MG63 (cell line): ENCODE measurements at regions not wholly inside any gene's neighbourhood (a gene's known extent, or its start where the extent isn't known, plus 50 kb on each side); places are given as distances from the start of the nearest gene placed in this dataset.

Experiments
- DNase-seq: peaks from one replicate; pipeline ENCODE4 v3.0.0-alpha.2; 2020
- H3K27me3 ChIP-seq: fragments of 250-450 bp; sonication (Bioruptor Pico); 2 replicates; pipeline ENCODE4 v1.5.1; 2020; ENCODE audit warnings: mild to moderate bottlenecking, moderate library complexity
- H3K36me3 ChIP-seq: fragments of 250-450 bp; sonication (Bioruptor Pico); 2 replicates; pipeline ENCODE4 v1.5.1; 2020; ENCODE audit warnings: mild to moderate bottlenecking, moderate library complexity
- H3K4me3 ChIP-seq: fragments of 250-450 bp; sonication (Bioruptor Pico); 2 replicates; pipeline ENCODE4 v1.5.1; 2020; ENCODE audit warnings: mild to moderate bottlenecking, moderate library complexity
- H3K9me3 ChIP-seq: fragments of 250-450 bp; sonication (Bioruptor Pico); 2 replicates; pipeline ENCODE4 v1.5.1; 2020; ENCODE audit warnings: mild to moderate bottlenecking, moderate library complexity

DNA sequence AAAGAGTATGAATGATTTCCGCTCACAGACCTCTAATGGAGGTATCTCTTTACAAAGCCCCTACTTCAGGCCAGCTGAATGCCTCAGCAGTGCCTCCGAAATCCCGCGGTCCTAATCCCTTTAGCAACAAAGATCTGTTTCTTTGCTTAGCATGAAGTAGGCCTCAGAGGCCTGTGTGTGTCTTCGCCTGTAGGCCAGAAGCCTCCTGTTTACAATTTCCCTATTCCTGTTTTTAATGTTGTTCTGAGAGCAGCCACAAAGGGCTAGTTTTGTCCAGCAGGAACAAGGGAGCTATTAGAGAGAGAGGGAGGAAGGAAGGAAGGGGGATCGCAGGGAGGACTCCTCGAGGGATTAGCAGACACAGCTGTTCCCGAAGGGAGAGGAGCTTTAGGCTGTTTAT, 166.4 kb upstream of the SPRY4 start:
- no peak for DNase-seq
- Histone ChIP-seq H3K27me3 (no peaks in the 10 kb centered on the region), H3K4me3 (no peak overlapping the region), H3K9me3 (no peaks in the 10 kb centered on the region), H3K36me3 (no peaks in the 10 kb centered on the region)

DNA sequence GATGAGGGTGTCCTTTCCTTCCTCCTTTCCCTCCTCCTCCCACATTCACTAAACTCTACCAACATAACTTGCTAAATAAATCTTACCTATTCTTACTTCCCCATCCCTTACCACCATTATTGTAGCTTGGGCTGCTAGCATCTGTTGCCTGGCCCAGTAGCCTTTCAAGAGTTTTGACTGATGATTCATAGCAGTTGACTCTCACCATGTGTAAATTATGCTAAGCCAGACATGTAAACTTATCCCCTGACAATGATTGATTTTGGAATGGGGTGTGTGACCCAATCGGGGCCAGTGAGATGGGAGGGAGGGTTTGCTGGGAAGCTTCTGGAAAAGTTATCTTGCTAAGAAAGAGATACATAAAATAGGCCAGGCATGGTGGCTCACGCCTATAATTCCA, 161.8 kb upstream of the SPRY4 start:
- Histone ChIP-seq H3K27me3 (no peaks in the 10 kb centered on the region), H3K36me3 (no peaks in the 10 kb centered on the region), H3K4me3 (no peak overlapping the region), H3K9me3 (peaks cover 6% of the 10 kb centered on the region; the same call in 1 of the 2 replicates)
- peak; percentile 32 for DNase-seq

DNA sequence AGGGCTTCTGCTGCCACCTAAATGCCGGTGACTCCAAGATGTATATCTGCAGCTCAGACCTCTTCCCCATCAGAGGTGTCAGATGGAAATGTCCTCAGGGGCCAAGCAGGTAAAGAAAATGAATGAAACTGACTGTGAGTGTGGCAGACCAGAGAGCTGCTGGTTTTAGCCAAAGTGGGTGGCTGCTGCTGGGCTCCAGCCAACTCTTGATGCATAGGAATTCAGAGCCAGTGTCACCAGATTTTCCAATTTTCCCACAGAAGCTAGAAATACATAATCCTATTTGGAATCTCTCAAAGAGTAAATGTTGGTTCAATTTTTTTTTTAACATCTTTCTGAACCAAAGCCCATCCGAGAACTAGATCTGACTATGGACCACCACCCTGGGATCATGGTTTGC, 161.2 kb upstream of the SPRY4 start:
- Histone ChIP-seq H3K4me3 (no peak overlapping the region), H3K27me3 (no peaks in the 10 kb centered on the region), H3K36me3 (no peaks in the 10 kb centered on the region), H3K9me3 (peaks cover 6% of the 10 kb centered on the region; the same call in 1 of the 2 replicates)
- DNase-seq: peak; percentile 26

DNA sequence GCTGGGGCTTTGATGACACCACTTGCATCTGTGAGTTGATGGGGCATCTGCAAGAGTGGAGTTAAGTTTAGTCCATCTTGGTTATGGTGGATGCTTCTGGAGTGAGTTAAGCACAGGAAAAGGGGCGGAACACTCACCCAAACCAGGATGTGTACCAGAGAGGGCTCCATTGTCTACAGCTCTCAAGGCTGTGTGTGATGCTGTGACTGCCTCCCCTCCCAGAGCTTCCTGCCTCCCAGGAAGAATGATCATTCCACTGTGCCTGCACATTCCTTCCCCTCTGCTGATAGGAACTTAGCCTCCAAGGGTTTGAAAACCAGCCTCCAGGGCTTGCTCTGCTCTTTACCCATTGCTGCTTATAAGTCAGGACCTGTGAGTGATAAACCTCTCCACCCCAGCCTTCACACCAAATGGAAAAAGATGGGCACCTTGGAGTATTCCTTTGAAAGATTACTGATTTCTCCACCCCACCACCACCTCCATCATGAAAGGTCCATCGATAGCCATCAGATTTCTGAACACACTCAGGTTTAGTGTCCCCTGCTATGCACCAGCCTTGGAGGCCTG, 160.1 kb upstream of the SPRY4 start:
- H3K36me3 ChIP-seq: no peaks in the 10 kb centered on the region
- no peak overlapping the region for H3K4me3 ChIP-seq
- no peak for DNase-seq
- peaks cover 6% of the 10 kb centered on the region; the same call in 1 of the 2 replicates for H3K9me3 ChIP-seq
- H3K27me3 ChIP-seq: no peaks in the 10 kb centered on the region

DNA sequence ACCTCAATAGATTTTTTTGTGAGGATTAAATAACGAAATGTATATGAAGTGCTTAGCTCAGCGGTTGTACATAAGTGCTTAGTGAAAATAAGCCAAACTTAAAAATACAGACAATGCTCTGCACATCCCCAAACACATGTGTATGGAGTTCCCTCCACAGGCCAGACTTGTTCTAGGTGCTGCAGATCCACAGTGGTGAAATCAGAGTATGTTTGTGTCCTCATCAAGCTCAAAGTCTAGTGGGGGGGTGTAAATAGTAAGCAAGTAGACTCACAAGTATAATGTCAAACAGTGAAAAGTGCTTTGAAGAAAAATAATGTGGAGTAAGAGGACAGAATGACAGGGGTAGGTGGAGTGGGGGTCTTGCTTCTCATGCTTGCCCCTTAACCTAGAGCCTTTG, 157.4 kb upstream of the SPRY4 start:
- Histone ChIP-seq H3K4me3 (no peak overlapping the region), H3K36me3 (no peaks in the 10 kb centered on the region), H3K27me3 (no peaks in the 10 kb centered on the region), H3K9me3 (peaks cover 6% of the 10 kb centered on the region; the same call in 1 of the 2 replicates)
- DNase-seq: no peak

DNA sequence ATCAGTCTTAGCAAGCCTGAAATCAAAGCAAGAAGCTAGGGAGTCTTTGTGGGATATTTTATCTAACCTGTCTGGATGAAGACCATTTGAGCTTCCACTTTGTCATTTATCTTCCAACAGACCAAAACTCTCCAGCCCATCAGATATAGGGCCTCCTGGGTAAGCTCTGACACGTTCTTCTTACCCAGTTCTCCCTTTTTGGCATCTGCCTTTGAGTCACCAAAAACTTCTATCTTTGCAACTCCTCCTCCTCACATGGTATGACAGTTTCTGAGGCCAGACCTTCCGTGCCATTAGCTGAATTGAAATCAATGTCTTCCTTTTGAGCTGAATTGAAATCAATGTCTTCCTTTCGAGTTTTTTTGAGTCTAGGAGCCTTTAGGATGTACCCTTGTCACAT, 156.6 kb upstream of the SPRY4 start:
- Histone ChIP-seq H3K27me3 (no peaks in the 10 kb centered on the region), H3K36me3 (no peaks in the 10 kb centered on the region), H3K4me3 (no peak overlapping the region), H3K9me3 (peaks cover 6% of the 10 kb centered on the region; the same call in 1 of the 2 replicates)
- DNase-seq: no peak

DNA sequence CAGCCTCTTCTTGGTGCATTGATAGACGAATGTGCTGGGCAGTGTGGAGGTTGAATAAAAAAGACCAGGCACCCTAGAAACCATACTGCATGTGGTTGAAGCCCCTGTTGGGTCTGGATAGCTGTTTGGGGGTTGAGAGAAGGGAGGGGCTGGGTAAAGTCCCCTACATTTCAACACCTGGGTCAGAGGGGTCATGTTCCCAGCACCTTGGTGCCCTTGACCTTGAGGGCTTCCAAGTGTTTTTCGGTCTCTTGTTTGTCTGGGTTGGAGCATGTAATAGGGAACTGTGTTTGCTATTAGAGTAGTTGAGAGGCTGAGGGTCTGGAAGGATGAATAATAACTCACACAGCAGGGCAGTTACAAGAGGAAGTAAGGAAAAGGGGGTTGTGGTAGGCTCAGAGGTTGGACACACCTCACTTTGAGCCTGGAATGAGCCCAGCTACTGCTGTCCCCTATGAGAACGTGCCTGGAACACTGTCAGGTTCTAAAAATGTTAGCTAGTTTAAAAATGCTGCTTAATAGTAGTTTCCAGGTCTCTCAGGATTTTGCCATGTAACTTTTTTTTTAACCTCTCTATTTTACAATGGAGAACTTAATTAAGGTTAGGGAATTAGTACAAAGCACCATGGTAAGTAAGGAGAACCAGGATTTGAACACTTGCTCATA, 155.2 kb upstream of the SPRY4 start:
- no peak for DNase-seq
- peaks cover 2% of the 10 kb centered on the region; the same call in 1 of the 2 replicates for H3K9me3 ChIP-seq
- no peak overlapping the region for H3K4me3 ChIP-seq
- H3K27me3 ChIP-seq: no peaks in the 10 kb centered on the region
- H3K36me3 ChIP-seq: no peaks in the 10 kb centered on the region

DNA sequence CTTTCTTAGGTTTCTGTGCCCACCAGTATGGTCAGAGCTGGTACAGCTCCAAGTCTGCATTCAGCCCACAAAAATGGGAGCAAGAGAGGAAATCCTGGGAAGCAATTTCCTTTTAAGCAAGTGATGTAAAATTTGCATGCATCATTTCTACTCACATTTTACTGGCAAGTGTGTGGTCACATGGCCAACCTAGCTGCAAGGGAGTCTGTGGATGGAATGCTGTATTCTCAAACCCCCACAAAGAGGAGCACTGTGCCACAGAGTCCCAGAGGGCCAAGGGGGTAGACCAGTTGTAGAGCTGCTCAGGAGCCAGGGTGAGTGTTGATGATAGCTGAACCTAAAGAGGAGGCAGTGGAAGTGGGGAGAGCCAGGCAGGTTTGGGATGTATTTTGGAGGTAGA, 154.3 kb upstream of the SPRY4 start:
- Histone ChIP-seq H3K27me3 (no peaks in the 10 kb centered on the region), H3K36me3 (no peaks in the 10 kb centered on the region), H3K9me3 (no peaks in the 10 kb centered on the region), H3K4me3 (no peak overlapping the region)
- DNase-seq: no peak

DNA sequence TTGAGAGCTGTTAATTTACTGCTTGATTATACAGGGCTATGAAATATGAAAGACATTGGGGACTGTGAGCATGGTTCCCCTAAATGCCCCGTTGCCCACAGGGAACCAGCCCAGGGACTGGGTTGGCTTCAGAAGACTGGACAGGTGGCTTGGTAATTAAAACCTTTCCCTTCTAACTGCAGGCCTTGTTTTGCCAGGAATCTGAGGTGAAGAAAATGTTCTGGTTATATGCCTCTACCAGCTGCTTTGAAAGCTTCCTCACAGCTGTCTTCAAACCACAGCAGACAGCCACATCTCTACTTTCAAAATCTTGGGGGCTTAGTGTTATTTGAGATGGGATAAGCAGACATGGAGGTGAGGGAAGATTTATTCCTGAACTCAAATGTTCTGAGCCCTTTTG, 153.3 kb upstream of the SPRY4 start:
- no peaks in the 10 kb centered on the region for H3K9me3 ChIP-seq
- DNase-seq: no peak
- no peaks in the 10 kb centered on the region for H3K36me3 ChIP-seq
- no peaks in the 10 kb centered on the region for H3K27me3 ChIP-seq
- no peak overlapping the region for H3K4me3 ChIP-seq

DNA sequence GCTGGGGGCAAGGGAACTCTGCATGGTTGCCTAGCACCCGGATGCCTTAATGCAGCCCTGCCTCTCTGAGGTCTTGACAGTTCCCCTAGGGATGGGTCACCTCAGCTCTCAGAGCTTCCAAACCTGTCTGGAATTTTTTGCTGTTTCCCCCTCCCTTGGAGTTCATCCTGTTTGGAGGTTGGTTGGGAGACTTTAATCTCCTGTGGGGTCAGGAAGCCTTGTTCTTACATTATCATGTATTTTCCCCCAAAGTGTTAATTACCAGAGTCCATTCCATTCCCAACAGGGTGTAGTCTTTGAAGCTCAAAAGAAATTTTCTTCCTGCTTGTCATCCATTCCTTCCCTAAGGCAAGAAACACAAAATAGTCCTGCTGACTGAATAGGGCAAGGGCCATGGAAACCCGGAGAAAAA, 150.3 kb upstream of the SPRY4 start:
- DNase-seq: no peak
- H3K4me3 ChIP-seq: no peak overlapping the region
- H3K27me3 ChIP-seq: no peaks in the 10 kb centered on the region
- no peaks in the 10 kb centered on the region for H3K36me3 ChIP-seq
- no peaks in the 10 kb centered on the region for H3K9me3 ChIP-seq

DNA sequence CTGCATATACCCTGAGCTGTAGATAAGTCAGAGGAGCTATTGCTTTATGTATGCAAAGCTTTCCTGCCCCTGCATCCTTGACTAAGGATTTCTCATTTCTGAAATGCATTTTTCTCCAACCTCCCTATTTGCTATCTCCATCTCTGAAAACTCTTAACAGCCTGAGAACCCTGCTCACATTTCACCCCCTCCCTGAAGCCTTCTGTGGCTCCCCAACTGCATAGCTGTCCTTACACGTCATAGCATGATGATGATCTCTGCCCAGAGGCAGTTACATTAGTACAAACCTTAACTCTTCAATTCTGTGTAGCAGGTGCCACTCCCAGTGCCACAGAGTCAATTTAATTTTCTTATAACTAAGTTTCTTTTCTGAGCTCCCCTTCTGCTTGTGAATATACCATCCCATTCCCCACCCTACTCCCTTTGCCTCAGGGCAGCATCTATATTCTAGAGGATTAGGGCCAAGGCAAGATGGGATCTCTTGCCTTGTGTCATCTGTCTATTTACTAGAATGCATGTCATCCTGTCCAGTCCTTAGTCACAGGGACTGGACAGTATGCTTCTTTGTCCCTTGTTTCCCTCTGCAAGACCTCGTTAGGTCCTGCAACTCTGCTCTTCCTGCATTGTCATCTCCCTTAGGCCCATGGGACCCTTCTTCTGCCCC, 149.7 kb upstream of the SPRY4 start:
- H3K27me3 ChIP-seq: no peaks in the 10 kb centered on the region
- H3K4me3 ChIP-seq: no peak overlapping the region
- H3K9me3 ChIP-seq: no peaks in the 10 kb centered on the region
- DNase-seq: no peak
- H3K36me3 ChIP-seq: no peaks in the 10 kb centered on the region

DNA sequence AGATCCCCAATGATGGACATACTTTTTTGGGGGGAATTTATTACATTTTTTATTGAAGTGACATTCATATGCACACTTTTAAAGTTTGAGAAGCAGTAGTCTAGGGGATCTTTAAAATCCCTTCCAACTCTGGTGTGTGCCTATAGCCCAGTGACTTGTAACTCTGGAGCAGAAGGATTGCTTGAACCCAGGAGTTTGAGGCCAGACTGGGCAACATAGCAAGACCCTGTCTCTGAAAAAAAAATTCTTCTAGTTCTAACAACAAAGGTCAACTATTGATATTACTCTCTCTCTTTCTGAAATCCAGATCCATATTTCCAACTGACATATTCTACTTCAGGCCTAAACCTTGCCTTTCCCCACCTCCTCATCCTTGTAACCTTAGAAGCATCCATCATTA, 148.2 kb upstream of the SPRY4 start:
- no peak overlapping the region for H3K4me3 ChIP-seq
- H3K27me3 ChIP-seq: no peaks in the 10 kb centered on the region
- H3K36me3 ChIP-seq: no peaks in the 10 kb centered on the region
- no peaks in the 10 kb centered on the region for H3K9me3 ChIP-seq
- DNase-seq: no peak

DNA sequence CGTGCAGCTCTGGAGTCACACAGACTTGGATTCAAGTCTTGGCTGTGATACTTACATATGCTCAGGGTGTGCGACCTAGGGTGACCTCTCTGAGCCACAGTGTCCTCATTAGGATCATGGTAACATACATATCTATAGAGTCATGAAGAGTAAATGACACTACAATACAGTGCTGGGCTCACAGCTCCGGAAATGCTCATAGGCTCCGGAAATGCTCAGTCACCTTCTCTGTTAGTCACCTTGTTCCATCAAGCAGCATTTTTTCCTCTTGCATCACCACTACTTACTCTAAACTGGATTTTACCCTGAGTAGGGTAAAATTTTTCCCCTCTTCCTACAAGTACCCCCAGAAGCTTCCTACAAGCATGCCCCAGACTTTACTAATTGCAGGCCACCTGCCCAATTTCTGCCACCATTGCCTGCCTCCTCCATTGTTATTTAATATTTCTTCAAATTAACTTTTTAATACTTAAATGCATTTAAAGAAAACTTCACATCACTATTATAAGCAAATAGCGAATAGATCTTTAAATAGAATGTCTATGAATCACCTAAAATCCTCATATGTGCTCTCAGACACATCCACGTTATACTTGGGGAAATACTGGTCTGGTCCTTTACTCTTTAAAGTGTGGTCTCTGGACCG, 147.6 kb upstream of the SPRY4 start:
- Histone ChIP-seq H3K36me3 (no peaks in the 10 kb centered on the region), H3K9me3 (no peaks in the 10 kb centered on the region), H3K27me3 (no peaks in the 10 kb centered on the region), H3K4me3 (no peak overlapping the region)
- peak; percentile 89 for DNase-seq

DNA sequence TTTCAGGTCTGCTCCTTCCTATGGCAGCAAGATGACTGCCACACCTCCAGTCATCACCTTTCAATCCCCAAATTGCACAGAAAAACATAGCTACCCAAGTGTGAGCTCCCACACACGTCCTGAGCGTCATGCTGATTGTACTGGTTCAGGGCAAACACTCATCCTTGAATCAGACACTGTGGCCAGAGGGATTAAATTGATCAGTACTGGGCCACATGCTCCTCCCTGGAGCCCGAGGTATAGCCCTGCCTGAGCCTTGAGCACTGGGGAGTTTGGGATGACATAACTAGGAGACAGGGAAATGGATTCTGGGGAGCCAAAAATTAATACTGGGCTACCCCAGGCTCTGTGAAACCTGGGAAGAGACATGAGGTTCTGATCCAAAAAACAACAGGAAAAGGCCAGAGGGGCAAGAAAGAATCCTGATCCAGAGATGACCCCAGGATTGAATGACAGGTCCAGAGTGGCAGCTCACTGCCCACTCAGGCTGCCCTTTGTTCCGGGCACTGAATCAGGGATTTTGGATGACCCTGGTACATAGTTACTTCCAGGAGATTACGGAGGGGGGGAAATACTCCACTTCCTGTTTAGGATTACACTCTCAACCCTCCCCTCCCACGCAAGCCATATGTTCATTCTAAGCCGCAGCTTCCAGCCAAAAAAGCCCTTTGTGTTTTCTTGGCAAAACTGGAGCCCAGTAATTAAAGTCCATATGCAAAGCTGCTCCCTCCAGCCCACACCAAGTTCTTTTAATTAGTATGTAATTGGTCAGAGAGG, 141.6 kb upstream of the SPRY4 start:
- H3K36me3 ChIP-seq: no peaks in the 10 kb centered on the region
- peak; percentile 79 for DNase-seq
- no peak overlapping the region for H3K4me3 ChIP-seq
- H3K27me3 ChIP-seq: no peaks in the 10 kb centered on the region
- no peaks in the 10 kb centered on the region for H3K9me3 ChIP-seq

DNA sequence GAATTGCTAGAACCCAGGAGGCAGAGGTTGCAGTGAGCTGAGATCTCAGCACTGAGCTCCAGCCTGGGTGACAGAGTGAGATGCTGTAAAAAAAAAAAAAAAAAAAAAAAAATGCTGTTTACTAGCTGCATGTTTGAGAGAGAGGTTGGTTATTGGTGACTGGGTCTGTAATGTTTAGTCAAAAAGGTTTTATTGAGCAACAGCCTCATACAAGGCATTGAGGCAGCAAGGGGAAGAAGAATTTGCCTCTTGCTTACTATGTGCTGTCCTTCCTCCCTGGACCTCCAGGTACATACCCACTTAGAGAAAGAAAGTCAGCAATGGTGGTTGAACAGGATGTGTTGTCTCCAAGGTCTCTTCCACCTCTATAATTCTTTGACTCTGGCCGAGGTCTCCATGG, 140.7 kb upstream of the SPRY4 start:
- Histone ChIP-seq H3K9me3 (no peaks in the 10 kb centered on the region), H3K4me3 (no peak overlapping the region), H3K27me3 (no peaks in the 10 kb centered on the region), H3K36me3 (no peaks in the 10 kb centered on the region)
- no peak for DNase-seq

DNA sequence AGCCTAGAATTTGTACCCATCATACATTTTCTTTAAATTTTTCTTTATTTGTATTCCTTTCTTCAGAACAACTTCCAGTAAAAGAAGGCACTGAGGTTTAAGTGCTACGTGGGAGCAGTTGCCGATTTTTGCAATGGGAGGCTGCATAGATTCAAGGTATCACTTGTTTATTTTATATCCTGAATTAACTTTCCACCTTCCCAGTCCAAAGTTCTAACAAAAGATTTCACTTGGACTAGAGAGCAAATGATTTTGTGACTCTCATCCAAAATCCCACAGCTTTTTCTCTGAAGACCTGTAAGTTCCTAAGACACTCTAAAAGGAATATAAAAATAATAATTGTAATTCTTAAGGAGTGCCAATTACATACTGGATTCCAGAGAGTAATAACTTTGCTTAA, 139.1 kb upstream of the SPRY4 start:
- Histone ChIP-seq H3K36me3 (no peaks in the 10 kb centered on the region), H3K4me3 (no peak overlapping the region), H3K9me3 (no peaks in the 10 kb centered on the region; the same call in 1 of the 2 replicates), H3K27me3 (no peaks in the 10 kb centered on the region)
- no peak for DNase-seq
